DMS 273 (cell line): ENCODE measurements at regions not wholly inside any gene's neighbourhood (a gene's known extent, or its start where the extent isn't known, plus 50 kb on each side); places are given as distances from the start of the nearest gene placed in this dataset.
"Not testable (repeated sequence)": the region's sequence is repeated elsewhere in the genome, so short reads cannot be mapped to it uniquely, and the experiment has no call there.

ENCODE experiments used
- DNase-seq: peaks from one replicate; lab custom pipeline; 2025; ENCODE audit not compliant: unreplicated experiment; lab: John Stamatoyannopoulos, UW

- DNase-seq: no peak
Observed at GRCh38 chr20:12925863-12926793, 82.6 kb upstream of the SPTLC3 start.

- DNase-seq: no peak
Observed at GRCh38 chr20:12927489-12927888, 81.3 kb upstream of the SPTLC3 start.

DNA sequence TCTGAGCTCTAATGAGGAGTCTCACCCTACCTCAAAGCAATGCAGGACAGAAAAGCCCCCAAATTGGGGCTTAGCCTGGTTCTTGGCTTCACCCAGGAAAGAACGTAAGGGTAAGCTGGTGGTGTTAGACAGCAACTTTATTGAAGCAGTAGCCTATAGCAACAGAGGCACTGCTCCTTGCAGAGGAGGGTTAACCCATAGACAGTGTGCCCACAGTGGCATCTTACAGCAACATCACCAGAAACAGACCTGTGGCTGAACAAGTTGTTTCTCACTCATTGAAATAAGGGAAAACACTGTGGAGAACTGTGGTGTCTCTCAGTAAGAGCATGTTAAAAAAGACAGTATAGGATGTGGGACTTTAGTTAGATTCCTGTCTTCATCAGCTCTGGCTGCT is 80.4 kb upstream of the SPTLC3 start:
- no peak for DNase-seq

DNA sequence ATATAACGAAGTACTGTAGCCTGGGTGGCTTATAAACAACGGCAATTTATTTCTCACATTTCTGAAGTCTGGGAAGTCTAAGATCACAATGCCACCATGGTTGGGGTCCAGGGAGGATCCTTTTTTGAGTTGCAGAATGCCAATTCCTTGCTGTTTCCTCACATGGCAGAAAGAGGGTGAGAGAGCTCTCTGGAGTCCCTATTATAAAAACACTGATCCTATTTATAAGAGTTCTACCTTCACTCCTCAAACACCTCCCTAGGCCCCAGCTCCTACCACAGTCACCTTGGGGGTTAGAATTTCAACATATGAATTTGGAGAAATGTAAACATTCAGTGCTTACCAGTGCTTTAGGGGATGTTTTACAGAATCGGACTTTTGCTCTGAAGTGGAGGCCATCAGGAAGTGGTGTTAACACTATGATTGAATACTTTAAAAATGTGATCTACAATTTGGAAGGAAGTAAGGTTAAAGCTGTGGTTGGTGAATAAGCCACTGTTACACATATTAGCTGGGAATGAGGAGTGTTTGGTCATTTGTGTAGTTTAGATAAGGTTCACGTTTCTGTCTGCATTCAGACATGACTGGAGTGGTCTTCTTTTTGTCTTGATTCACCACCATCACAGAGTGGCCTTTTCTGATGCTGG is 79.9 kb upstream of the SPTLC3 start:
- DNase-seq: no peak

- no peak for DNase-seq
Observed at GRCh38 chr20:12936020-12936419, 72.8 kb upstream of the SPTLC3 start.

DNA sequence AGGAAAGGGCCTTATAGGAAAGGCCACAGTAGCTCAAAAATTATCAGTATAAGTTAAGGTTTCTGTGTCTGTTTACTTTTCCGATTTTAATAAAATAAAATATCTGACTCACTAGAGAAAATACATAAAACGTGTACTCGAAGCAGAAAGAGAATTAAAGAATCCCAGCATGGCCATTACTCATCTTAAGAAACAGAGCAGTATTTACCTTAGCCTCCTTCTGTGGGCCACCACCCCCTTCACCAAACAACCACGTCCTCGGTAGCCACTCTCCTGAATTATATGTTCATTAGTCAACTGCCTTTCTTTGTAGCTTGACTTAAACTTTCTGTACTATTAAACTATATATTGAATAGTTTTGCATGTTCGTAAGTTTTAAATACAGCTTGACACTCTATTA is 72.2 kb upstream of the SPTLC3 start:
- no peak for DNase-seq

- DNase-seq: no peak
Observed at GRCh38 chr20:12941025-12941424, 67.7 kb upstream of the SPTLC3 start.

DNA sequence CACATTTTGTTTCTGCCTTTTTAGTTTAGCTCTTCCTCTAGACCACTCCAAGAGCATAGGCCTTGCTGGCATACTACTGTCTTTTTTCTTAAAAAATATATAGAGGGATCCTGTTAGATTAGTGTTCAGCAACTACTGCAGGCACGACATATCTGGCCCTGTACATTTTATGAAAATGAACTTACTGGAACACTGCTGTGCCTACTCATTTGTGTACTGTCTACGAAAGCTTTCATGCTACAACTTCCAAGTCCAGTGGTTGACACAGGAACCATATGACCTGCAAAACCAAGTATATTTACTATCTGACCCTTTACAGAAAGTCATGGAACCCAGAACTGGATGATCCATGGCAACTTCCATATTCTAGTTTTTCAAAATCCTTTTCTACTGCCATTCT is 66.6 kb upstream of the SPTLC3 start:
- DNase-seq: no peak

- DNase-seq: no peak
Observed at GRCh38 chr20:12946789-12947188, 62.0 kb upstream of the SPTLC3 start.

- no peak for DNase-seq
Observed at GRCh38 chr20:12947691-12948090, 61.1 kb upstream of the SPTLC3 start.

- no peak for DNase-seq
Observed at GRCh38 chr20:12949429-12949980, 59.3 kb upstream of the SPTLC3 start.

- not testable (repeated sequence) for DNase-seq
Observed at GRCh38 chr20:12954254-12954653, 54.5 kb upstream of the SPTLC3 start.

GRCh38 chr20:12955611-12956010 is 53.2 kb upstream of the SPTLC3 start:
- DNase-seq: no peak

- DNase-seq: no peak
Observed at GRCh38 chr20:12956303-12956702, 52.5 kb upstream of the SPTLC3 start.

DNA sequence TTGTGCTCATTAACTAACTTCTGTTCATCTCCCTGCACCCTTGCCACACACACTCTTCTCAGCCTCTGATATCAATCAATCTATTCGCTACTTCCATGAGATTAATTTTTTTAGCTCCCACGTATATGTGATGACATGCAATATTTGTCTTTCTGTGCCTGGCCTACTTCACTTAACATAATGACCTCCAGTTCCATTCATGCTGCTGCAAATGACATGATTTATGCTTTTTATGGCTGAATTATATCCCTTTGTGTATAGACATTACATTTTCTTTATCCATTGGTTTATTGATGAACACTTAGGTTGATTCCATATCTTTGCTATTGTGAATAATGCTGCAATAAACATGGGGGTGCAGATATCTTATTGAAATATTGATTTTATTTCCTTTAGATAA is 50.8 kb upstream of the SPTLC3 start:
- DNase-seq: no peak
